ENCODE measurements at regions not wholly inside any gene's neighbourhood (a gene's known extent, or its start where the extent isn't known, plus 50 kb on each side); places are given as distances from the start of the nearest gene placed in this dataset.

DNA sequence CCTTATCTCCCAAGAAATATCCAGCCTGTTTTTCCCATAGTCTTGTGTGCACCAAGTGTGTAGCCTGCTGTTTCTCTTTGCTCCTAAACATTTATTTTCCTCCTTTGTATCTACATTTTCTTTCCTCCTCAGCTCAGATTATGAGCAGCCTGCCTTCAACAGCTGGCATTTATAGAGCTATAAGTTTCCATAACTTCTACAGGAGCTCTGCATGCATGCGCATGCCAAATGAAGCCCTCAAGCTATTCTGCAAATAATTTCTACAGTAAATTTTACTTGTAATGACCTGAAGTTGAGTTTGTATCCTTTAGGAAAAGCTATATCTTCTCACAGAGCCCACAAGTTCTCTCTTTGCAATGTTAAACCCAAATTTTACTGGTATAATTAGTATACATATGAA lies 699.5 kb downstream of the CETN3 start:
- TF ChIP-seq POLR2AphosphoS5 (IDR thresholded peaks at IDR 0.05) (no peak), RAD21 (conservative IDR thresholded peaks at IDR 0.05) (no peak), EZH2 (IDR thresholded peaks at IDR 0.05; ENCODE audit: borderline replicate concordance, insufficient read depth, low read length, poor library complexity, severe bottlenecking) (no peak), TAF1 (IDR thresholded peaks at IDR 0.05; ENCODE audit: low read depth) (no peak)
- TF ChIP-seq, protein P1, sequence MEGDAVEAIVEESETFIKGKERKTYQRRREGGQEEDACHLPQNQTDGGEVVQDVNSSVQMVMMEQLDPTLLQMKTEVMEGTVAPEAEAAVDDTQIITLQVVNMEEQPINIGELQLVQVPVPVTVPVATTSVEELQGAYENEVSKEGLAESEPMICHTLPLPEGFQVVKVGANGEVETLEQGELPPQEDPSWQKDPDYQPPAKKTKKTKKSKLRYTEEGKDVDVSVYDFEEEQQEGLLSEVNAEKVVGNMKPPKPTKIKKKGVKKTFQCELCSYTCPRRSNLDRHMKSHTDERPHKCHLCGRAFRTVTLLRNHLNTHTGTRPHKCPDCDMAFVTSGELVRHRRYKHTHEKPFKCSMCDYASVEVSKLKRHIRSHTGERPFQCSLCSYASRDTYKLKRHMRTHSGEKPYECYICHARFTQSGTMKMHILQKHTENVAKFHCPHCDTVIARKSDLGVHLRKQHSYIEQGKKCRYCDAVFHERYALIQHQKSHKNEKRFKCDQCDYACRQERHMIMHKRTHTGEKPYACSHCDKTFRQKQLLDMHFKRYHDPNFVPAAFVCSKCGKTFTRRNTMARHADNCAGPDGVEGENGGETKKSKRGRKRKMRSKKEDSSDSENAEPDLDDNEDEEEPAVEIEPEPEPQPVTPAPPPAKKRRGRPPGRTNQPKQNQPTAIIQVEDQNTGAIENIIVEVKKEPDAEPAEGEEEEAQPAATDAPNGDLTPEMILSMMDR (IDR thresholded peaks at IDR 0.05; ENCODE audit: poor library complexity, severe bottlenecking) = no peak

Data from neural cell (in vitro differentiated cells).